ENCODE measurements at regions not wholly inside any gene's neighbourhood (a gene's known extent, or its start where the extent isn't known, plus 50 kb on each side); places are given as distances from the start of the nearest gene placed in this dataset.

DNA sequence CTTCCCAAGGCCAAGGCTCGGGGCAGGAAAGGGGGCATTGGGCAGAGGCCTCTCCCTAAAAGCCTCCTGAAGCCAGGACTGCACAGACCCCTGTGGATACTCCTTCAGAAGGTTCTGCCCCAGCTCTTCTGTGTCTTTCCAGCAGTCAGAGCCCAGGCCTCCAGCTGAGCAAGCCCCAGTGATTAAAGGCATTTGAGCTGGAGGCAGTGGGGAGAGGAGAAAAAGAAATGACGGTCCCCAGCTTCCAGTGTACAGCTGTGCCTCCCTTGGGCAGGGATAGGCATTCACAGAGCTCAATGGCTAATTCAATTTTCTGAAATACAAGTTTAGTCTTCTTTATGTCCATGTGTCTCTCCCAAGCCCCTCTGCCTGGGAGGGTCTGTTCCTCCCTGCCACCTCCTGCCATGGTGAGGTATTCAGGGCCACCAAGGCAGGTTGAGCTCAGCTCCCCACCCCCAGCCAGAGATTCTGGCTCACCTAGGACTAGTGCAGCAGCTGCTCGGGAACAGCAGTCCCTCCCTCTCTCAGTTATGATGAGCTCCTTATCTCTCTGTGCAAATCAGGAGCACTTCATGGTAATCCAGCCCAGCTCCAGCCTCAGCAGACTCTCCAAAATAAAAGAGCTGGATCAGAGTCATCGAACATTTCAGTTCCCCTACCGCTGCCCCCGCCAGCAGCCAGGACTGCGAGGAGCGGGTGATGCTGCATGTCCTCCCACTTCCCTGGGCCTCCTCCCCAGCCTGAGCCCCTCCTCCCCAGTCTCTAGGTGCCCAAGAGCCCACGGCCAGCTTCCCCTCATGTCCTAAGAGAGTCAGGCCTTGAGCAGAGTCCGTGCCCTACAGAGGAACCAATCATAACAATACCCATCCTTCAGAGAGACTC is 208.4 kb upstream of the ZC3H12A start:
- no peaks in the 10 kb centered on the region for H3K9me3 ChIP-seq (ENCODE audit: control insufficient read depth, insufficient read depth, low read depth, low read length)
- no peaks in the 10 kb centered on the region for H3K36me3 ChIP-seq (ENCODE audit: control insufficient read depth in 2 of 2, insufficient read depth in 1 of 2, low read length in 2 of 2)
- H3K4me1 ChIP-seq (ENCODE audit: control insufficient read depth, insufficient read depth, low read length): no peaks in the 10 kb centered on the region
- TF ChIP-seq, protein P1, sequence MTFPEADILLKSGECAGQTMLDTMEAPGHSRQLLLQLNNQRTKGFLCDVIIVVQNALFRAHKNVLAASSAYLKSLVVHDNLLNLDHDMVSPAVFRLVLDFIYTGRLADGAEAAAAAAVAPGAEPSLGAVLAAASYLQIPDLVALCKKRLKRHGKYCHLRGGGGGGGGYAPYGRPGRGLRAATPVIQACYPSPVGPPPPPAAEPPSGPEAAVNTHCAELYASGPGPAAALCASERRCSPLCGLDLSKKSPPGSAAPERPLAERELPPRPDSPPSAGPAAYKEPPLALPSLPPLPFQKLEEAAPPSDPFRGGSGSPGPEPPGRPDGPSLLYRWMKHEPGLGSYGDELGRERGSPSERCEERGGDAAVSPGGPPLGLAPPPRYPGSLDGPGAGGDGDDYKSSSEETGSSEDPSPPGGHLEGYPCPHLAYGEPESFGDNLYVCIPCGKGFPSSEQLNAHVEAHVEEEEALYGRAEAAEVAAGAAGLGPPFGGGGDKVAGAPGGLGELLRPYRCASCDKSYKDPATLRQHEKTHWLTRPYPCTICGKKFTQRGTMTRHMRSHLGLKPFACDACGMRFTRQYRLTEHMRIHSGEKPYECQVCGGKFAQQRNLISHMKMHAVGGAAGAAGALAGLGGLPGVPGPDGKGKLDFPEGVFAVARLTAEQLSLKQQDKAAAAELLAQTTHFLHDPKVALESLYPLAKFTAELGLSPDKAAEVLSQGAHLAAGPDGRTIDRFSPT (tag by site-specific recombination; IDR thresholded peaks at IDR 0.05): no peak
- peak; percentile 58 for TF ChIP-seq ZIC2 (tag by site-specific recombination; IDR thresholded peaks at IDR 0.05)
- POLR2A ChIA-PET: no interaction called here
- no peak overlapping the region for H3K4me3 ChIP-seq (ENCODE audit: low read depth, low read length)
- no peak overlapping the region for H3K27ac ChIP-seq (ENCODE audit: extremely low read depth, low read depth, low read length)
- CTCF ChIA-PET: interaction anchor here (0.6 kb wide), 1 partner anchor 33 kb away, joined by 4 read pairs; no protein-coding TSS in a partner anchor

DNA sequence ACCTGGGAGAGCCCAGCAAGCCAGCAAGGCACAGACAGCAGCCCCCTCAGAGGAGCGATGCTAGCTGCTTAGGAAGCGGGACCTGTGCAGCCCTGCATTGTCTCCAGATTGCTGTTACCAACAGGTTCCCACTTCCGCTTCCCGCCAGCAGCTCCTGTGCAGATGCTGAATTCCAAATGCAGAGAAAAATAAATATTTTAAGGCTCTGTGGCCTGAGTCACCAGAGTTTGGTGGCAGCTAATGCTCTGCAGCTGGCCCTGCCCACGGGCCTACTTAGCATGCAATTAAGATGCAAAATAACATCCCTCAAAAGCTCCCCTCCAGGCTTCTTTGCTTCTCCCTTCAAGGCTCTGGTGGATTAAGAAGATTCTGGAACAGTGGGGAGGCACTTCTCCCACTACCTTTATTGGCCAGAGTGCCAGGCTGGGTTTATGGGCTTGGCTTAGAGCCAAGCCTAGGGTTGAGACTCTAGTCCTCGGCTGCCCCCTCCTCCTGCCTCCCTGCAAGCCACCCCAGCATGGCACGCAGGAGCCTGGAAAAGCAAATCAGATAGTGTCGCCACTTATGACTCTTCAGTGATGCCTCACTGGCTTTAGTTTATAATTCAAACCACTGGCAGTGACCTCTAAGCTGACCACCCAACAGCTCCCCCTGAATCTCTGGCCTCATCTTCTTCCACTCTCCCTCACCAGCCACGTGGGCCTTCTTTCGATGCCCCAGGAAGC is 207.1 kb upstream of the ZC3H12A start:
- H3K36me3 ChIP-seq (ENCODE audit: control insufficient read depth in 2 of 2, insufficient read depth in 1 of 2, low read length in 2 of 2): no peaks in the 10 kb centered on the region
- no peaks in the 10 kb centered on the region for H3K4me1 ChIP-seq (ENCODE audit: control insufficient read depth, insufficient read depth, low read length)
- no peak overlapping the region for H3K27ac ChIP-seq (ENCODE audit: extremely low read depth, low read depth, low read length)
- ChIA-PET CTCF (no interaction called here), POLR2A (no interaction called here)
- H3K4me3 ChIP-seq (ENCODE audit: low read depth, low read length): no peak overlapping the region
- no peak for TF ChIP-seq ZNF266 (tag by site-specific recombination; IDR thresholded peaks at IDR 0.05; ENCODE audit: low read depth)
- TF ChIP-seq SCRT2 (tag by site-specific recombination; IDR thresholded peaks at IDR 0.05): 0 out of 2 replicates have a peak, but pooled peaks have one; percentile 38
- no peak for TF ChIP-seq ZNF600 (tag by site-specific recombination; IDR thresholded peaks at IDR 0.05)
- TF ChIP-seq ZIC2 (tag by site-specific recombination; IDR thresholded peaks at IDR 0.05): peak; percentile 69
- no peak for TF ChIP-seq ZNF621 (tag by site-specific recombination; IDR thresholded peaks at IDR 0.05)
- TF ChIP-seq, protein P2, sequence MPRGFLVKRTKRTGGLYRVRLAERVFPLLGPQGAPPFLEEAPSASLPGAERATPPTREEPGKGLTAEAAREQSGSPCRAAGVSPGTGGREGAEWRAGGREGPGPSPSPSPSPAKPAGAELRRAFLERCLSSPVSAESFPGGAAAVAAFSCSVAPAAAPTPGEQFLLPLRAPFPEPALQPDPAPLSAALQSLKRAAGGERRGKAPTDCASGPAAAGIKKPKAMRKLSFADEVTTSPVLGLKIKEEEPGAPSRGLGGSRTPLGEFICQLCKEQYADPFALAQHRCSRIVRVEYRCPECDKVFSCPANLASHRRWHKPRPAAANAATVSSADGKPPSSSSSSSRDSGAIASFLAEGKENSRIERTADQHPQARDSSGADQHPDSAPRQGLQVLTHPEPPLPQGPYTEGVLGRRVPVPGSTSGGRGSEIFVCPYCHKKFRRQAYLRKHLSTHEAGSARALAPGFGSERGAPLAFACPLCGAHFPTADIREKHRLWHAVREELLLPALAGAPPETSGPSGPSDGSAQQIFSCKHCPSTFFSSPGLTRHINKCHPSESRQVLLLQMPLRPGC (tag by site-specific recombination; IDR thresholded peaks at IDR 0.05): no peak
- TF ChIP-seq FEZF1 (tag by site-specific recombination; IDR thresholded peaks at IDR 0.05): no peak
- no peaks in the 10 kb centered on the region for H3K9me3 ChIP-seq (ENCODE audit: control insufficient read depth, insufficient read depth, low read depth, low read length)

DNA sequence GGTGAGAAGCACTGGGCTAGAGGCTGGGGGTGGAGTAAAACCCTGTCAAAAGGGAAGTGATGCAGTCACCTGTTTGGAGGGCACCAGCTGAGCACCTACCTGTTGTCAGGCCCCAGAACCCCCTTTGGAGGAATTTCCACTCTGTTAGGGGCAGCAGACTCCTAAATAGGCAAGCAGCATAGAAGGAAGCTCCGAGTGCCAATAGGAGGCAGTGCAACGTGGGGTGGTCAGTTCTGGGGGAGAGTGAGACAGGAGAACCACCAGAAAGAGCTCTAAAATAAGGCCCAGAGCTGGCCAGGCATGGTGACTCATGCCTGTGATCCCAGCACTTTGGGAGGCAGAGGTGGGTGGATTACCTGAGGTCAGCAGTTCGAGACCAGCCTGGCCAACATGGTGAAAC is 203.7 kb upstream of the ZC3H12A start:
- no peaks in the 10 kb centered on the region for H3K9me3 ChIP-seq (ENCODE audit: control insufficient read depth, insufficient read depth, low read depth, low read length)
- H3K36me3 ChIP-seq (ENCODE audit: control insufficient read depth in 2 of 2, insufficient read depth in 1 of 2, low read length in 2 of 2): no peaks in the 10 kb centered on the region
- POLR2A ChIA-PET: no interaction called here
- no peaks in the 10 kb centered on the region for H3K4me1 ChIP-seq (ENCODE audit: control insufficient read depth, insufficient read depth, low read length)
- H3K27ac ChIP-seq (ENCODE audit: extremely low read depth, low read depth, low read length): no peak overlapping the region
- H3K4me3 ChIP-seq (ENCODE audit: low read depth, low read length): no peak overlapping the region
- CTCF ChIA-PET: no interaction called here
- TF ChIP-seq, protein P3, sequence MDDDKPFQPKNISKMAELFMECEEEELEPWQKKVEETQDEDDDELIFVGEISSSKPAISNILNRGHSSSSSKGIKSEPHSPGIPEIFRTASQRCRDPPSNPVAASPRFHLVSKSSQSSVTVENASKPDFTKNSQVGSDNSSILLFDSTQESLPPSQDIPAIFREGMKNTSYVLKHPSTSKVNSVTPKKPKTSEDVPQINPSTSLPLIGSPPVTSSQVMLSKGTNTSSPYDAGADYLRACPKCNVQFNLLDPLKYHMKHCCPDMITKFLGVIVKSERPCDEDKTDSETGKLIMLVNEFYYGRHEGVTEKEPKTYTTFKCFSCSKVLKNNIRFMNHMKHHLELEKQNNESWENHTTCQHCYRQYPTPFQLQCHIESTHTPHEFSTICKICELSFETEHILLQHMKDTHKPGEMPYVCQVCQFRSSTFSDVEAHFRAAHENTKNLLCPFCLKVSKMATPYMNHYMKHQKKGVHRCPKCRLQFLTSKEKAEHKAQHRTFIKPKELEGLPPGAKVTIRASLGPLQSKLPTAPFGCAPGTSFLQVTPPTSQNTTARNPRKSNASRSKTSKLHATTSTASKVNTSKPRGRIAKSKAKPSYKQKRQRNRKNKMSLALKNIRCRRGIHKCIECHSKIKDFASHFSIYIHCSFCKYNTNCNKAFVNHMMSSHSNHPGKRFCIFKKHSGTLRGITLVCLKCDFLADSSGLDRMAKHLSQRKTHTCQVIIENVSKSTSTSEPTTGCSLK (tag by site-specific recombination; IDR thresholded peaks at IDR 0.05): no peak
- TF ChIP-seq ZNF292 (tag by site-specific recombination; IDR thresholded peaks at IDR 0.05; ENCODE audit: borderline replicate concordance, low read depth) (no peak), ZBTB7A (tag by site-specific recombination; IDR thresholded peaks at IDR 0.05; ENCODE audit: low read depth) (no peak), ZNF560 (tag by site-specific recombination; IDR thresholded peaks at IDR 0.05; ENCODE audit: borderline replicate concordance) (no peak), ZNF600 (tag by site-specific recombination; IDR thresholded peaks at IDR 0.05) (no peak), ZNF223 (tag by site-specific recombination; IDR thresholded peaks at IDR 0.05) (no peak), ZNF830 (tag by site-specific recombination; IDR thresholded peaks at IDR 0.05; ENCODE audit: low read depth) (no peak), ZNF155 (tag by site-specific recombination; IDR thresholded peaks at IDR 0.05) (no peak), ZNF768 (tag by site-specific recombination; IDR thresholded peaks at IDR 0.05) (no peak), ZNF426 (tag by site-specific recombination; IDR thresholded peaks at IDR 0.05) (no peak), ZNF785 (tag by site-specific recombination; IDR thresholded peaks at IDR 0.05) (no peak), EGR2 (tag by site-specific recombination; IDR thresholded peaks at IDR 0.05; ENCODE audit: low read depth) (no peak), ZNF214 (tag by site-specific recombination; IDR thresholded peaks at IDR 0.05; ENCODE audit: borderline replicate concordance) (no peak), ZNF677 (tag by site-specific recombination; IDR thresholded peaks at IDR 0.05) (no peak), OVOL3 (tag by site-specific recombination; IDR thresholded peaks at IDR 0.05) (no peak)

All from HEK293 (cell line).